ENCODE measurements at regions not wholly inside any gene's neighbourhood (a gene's known extent, or its start where the extent isn't known, plus 50 kb on each side); places are given as distances from the start of the nearest gene placed in this dataset.
"Not testable (repeated sequence)": the region's sequence is repeated elsewhere in the genome, so short reads cannot be mapped to it uniquely, and the experiment has no call there.

- intact Hi-C loops (cut with DNase I), result no loop called here
- no peak for DNase-seq
Observed at GRCh38 chr6:128605961-128606360, 85.6 kb upstream of the PTPRK start.

- no peak for DNase-seq
- intact Hi-C loops (cut with DNase I), result no loop called here
Observed at GRCh38 chr6:128601060-128601459, 80.7 kb upstream of the PTPRK start.

GRCh38 chr6:128600397-128600951, 80.1 kb upstream of the PTPRK start:
- intact Hi-C loops (cut with DNase I), result no loop called here
- DNase-seq, result no peak

DNA sequence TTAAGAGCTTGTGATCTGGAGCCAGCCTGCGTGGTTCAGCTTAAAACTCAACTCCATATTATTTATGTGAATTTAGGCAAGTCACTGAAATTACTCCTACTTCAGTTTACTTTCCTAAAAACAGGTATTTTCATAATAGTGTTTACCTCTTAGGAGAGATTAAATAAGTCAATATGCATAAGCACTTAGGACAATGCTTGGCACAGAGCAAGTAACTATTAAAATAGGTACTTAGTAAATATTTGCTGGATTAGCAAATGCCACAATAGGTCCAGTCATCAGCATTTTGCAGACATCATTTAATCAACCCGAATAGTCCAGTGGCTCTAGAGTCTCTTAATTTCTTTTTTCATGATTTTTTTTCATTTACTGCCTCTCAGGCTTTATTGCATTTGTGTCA, 78.6 kb upstream of the PTPRK start:
- intact Hi-C loops (cut with DNase I), result no loop called here
- DNase-seq, result no peak

- DNase-seq, result no peak
- intact Hi-C loops (cut with DNase I), result no loop called here
Observed at GRCh38 chr6:128598571-128598970, 78.2 kb upstream of the PTPRK start.

DNA sequence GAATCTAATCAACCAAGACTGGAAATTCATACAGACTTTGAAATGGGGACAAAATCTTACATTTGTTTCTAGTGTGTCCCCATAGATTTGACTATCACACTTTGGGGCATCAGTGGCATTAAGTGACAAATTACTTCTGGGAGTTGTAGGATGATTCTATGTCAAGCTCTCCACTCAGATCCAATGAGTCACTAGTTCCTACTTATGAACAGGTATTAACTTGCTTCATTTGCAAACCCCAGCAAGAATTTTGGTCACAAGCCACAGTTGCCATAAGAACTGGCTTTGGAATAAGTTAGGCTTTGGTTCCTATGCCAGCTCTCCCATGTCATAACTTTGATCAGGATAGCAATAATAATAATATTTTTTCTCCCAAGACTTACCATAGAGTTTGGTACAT, 77.6 kb upstream of the PTPRK start:
- no peak for DNase-seq
- intact Hi-C loops (cut with DNase I), result no loop called here

DNA sequence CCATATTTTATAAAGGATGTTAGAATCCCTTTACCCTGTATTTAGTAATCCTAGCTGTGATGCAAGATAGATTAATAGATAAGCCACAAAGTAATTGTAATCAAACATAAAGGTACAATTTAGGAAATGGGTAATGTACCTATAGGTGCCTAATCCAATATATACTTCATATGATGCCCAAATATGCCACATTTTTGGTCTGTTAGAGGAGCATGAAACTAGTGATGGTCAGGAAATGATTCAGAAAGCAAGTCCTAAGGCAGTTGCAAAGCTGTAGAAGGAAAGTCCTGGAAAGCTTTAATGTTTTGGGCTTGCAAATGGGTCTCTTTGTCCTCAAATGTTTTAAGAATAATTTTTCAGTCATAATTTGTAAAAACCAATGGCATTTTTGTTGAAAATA, 76.6 kb upstream of the PTPRK start:
- intact Hi-C loops (cut with DNase I), result no loop called here
- no peak for DNase-seq

DNA sequence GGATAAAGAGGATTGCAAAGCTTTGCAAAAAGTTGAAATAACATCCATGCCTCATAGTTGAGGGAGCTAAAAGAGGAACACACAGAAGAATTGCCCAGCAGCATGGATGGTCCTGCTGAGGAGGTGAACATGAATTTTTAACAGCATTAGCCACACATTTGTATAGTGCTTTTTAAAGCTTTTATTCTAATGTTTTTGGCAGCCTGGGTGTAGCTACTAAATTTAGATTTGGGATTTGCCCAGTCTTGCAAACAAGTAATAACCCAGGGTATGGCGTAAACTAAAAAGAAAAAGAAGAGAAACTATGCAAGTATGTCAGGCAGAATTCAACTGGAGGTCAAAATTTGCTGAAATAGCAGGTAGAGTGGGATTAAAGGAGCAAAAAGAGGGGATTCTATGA, 75.1 kb upstream of the PTPRK start:
- intact Hi-C loops (cut with DNase I), result no loop called here

GRCh38 chr6:128586095-128586494, 65.7 kb upstream of the PTPRK start:
- intact Hi-C loops (cut with DNase I), result no loop called here
- no peak for DNase-seq

More for the DNA sequence above, 75.1 kb upstream of the PTPRK start:
- no peak for DNase-seq

- DNase-seq, result peak in 2 of 10 donors; percentile 62
- intact Hi-C loops (cut with DNase I), result no loop called here
Observed at GRCh38 chr6:128580224-128581110, 60.1 kb upstream of the PTPRK start.

DNA sequence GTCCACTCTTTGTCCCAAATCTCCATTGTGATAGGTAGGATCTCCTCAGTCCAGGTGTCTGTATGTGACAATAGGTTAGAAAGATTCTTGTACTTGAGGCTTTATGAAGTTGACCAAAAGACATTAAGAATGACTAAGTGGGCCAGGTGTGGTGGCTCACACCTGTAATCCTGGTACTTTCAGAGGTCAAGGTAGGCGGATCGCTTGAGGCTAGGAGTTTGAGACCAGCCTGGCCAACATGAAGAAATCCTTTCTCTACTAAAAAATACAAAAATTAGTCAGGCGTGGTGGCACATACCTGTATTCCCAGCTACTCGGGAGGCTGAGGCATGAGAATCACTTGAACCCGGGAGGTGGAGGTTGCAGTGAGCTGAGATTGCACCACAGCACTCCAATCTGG, 54.9 kb upstream of the PTPRK start:
- intact Hi-C loops (cut with DNase I), result not testable (repeated sequence)
- DNase-seq, result peak in 1 of 10 donors; percentile 54

- DNase-seq, result no peak
- intact Hi-C loops (cut with DNase I), result no loop called here
Observed at GRCh38 chr6:128574402-128574801, 54.0 kb upstream of the PTPRK start.

GRCh38 chr6:128573036-128573435, 52.6 kb upstream of the PTPRK start:
- no peak for DNase-seq
- intact Hi-C loops (cut with DNase I), result no loop called here

GRCh38 chr6:128572294-128572693, 51.9 kb upstream of the PTPRK start:
- intact Hi-C loops (cut with DNase I), result no loop called here
- DNase-seq, result no peak

DNA sequence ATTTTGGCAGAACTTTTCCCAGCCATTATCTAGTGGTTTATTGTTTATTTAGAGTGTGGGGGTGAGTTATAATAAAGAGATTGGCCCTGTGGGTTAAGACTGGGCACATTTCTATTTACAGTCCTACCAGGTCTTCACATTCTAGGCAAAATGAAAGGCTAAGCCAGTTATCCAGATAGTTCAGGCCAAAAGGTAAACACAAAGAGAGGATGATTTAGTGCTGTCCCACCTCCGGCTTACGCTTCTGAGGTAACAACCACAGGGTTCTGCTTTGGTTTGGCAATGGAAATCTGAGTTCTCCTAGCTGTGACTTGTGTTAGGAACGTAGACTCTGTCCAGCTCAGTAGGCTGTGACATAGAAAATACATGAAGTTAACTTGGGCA, 50.3 kb upstream of the PTPRK start:
- DNase-seq, result no peak
- intact Hi-C loops (cut with DNase I), result no loop called here

DNA sequence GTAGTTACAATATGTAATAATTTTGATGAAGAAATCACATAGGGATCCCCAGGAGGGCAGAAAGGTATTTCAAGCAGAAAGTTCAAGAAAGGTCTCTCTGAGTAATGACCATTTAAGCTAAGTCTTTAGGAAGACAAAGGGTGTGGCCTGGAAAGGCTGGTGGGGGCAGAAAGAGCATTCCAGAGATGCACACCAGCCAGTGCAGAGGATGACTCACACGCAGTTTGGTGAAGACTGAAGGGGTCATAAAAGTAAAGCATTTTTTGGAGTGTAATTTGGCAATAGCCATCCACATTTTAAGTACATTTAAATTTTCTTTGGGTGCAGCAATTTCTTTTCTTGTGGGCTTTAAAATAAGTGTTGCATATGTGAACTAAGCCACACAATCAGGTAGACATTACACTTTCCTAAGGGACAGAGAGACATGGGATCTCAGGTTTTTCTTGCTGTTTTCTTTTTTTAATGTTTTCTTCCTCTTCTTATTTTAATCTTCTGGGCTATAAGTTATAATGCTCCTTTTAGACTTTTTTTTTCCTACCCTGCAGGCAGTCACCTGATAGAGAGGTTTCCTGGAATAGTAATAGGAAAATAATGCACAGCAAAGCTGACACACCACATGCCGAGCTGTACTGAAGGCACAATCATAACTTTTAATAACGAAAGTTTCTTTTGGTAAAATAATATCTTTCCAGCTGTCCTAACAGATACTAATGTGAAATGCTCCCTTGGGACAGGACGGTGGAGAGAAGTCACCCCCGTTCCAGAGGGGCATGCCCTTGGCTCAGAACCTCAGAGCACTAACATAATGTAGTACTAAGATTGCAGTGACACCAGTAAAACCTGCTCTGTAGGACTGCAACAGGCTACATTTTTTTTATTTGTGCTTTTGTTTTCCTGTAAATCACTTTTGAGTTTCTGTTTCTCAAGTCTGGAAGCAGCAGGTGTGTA, 49.6 kb upstream of the PTPRK start:
- intact Hi-C loops (cut with DNase I), result no loop called here
- DNase-seq, result no peak
